Brain microvascular endothelial cell (primary cell): ENCODE measurements at regions not wholly inside any gene's neighbourhood (a gene's known extent, or its start where the extent isn't known, plus 50 kb on each side); places are given as distances from the start of the nearest gene placed in this dataset.

Experiments
- DNase-seq: peaks from one replicate; pipeline ENCODE4 v3.0.0-alpha.2; 2020
- H3K27ac ChIP-seq: fragments of 250-450 bp; sonication (Bioruptor Pico); 2 replicates; pipeline ENCODE4 v1.5.1; 2020; ENCODE audit warnings: mild to moderate bottlenecking, moderate library complexity
- H3K27me3 ChIP-seq: fragments of 250-450 bp; sonication (Bioruptor Pico); replicated peaks from 2 replicates; pipeline ENCODE4 v1.5.1; 2020; ENCODE audit warnings: mild to moderate bottlenecking
- H3K36me3 ChIP-seq: fragments of 250-450 bp; sonication (Bioruptor Pico); replicated peaks from 2 replicates; pipeline ENCODE4 v1.5.1; 2020; ENCODE audit warnings: mild to moderate bottlenecking
- H3K4me3 ChIP-seq: 2 replicates; pipeline ENCODE4 v1.5.1; 2011; ENCODE audit warnings: low read depth, mild to moderate bottlenecking, control low read depth, low read length, moderate library complexity
- CTCF ChIP-seq: IDR thresholded peaks from 2 replicates; pipeline ENCODE4 v1.5.1; 2011; ENCODE audit warnings: low read depth, mild to moderate bottlenecking, moderate library complexity, low read length, control low read depth, inconsistent platforms; ENCODE audit errors: missing control alignments
- in situ Hi-C: cut with HindIII; loops from 2 replicates; pipeline ENCODE4 v1.10.0; 2017; ENCODE audit warnings: low sequenced_read_pairs, low pct_ligation_motif_present

- DNase-seq, result no peak
- in situ Hi-C loops, result no loop called here
- Histone ChIP-seq H3K4me3 (no peak overlapping the region), H3K27ac (peak overlapping the region; percentile 7), H3K27me3 (no peaks in the 10 kb centered on the region), H3K36me3 (no peaks in the 10 kb centered on the region)
- TF ChIP-seq CTCF, result no peak
Measured at GRCh38 chr3:64299206-64299605, 73.9 kb upstream of the PRICKLE2 start.

- Histone ChIP-seq H3K27ac (no peak overlapping the region), H3K4me3 (no peak overlapping the region), H3K27me3 (no peaks in the 10 kb centered on the region), H3K36me3 (no peaks in the 10 kb centered on the region)
- TF ChIP-seq CTCF, result no peak
- DNase-seq, result no peak
- in situ Hi-C loops, result no loop called here
Measured at GRCh38 chr3:64297563-64297962, 72.3 kb upstream of the PRICKLE2 start.

DNA sequence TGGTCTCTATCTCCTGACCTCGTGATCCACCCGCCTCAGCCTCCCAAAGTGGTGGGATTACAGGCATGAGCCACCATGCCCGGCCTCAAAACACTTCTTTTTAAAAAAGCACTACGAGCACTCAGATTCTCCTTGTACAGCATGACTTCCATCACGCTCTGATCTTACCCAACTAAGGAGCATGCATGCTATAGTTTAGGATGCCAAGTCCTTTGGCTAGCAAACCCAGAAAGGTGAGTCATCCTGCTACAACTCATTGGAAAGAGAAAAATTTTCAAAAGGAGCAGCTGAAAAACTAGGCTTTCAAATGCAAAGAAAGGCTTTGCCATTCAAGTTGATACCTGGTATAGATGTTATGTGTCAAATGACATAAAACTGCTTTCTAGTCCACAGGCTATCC lies 70.3 kb upstream of the PRICKLE2 start:
- in situ Hi-C loops, result no loop called here
- TF ChIP-seq CTCF, result no peak
- Histone ChIP-seq H3K36me3 (no peaks in the 10 kb centered on the region), H3K4me3 (no peak overlapping the region), H3K27me3 (no peaks in the 10 kb centered on the region), H3K27ac (no peak overlapping the region)
- peak; percentile 77 for DNase-seq

GRCh38 chr3:64294771-64295170 lies 69.5 kb upstream of the PRICKLE2 start:
- DNase-seq, result no peak
- in situ Hi-C loops, result no loop called here
- TF ChIP-seq CTCF, result no peak
- no peaks in the 10 kb centered on the region for H3K27me3 ChIP-seq
- no peak overlapping the region for H3K4me3 ChIP-seq
- H3K27ac ChIP-seq, result no peak overlapping the region
- H3K36me3 ChIP-seq, result no peaks in the 10 kb centered on the region

DNA sequence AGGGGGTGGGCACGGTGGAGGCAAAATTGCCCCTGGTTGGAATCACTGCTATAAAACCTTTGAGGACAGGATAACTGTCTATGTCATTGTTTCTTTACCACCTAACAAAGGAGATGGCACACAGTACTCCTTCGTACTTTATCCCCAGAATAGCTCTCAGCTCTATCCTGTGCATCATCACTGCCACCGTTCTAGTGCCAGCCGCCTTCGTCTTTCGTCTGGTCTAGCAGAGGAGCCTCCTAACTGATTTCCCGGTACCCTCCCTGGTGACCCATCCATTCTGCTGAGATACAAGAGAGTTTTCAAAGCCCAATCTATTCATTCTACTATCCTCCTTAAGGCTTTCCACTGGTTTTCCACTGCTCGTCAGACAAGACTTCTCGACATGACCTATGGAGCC lies 67.9 kb upstream of the PRICKLE2 start:
- Histone ChIP-seq H3K4me3 (no peak overlapping the region), H3K27ac (no peak overlapping the region), H3K36me3 (no peaks in the 10 kb centered on the region), H3K27me3 (no peaks in the 10 kb centered on the region)
- in situ Hi-C loops, result no loop called here
- no peak for TF ChIP-seq CTCF
- no peak for DNase-seq

GRCh38 chr3:64291956-64292355 lies 66.7 kb upstream of the PRICKLE2 start:
- H3K27ac ChIP-seq, result no peak overlapping the region
- in situ Hi-C loops, result no loop called here
- DNase-seq, result peak; percentile 18
- no peak overlapping the region for H3K4me3 ChIP-seq
- H3K27me3 ChIP-seq, result no peaks in the 10 kb centered on the region
- no peak for TF ChIP-seq CTCF
- H3K36me3 ChIP-seq, result no peaks in the 10 kb centered on the region
